Gastrocnemius medialis (tissue), 4 donors: ENCODE measurements at regions not wholly inside any gene's neighbourhood (a gene's known extent, or its start where the extent isn't known, plus 50 kb on each side); places are given as distances from the start of the nearest gene placed in this dataset.

Experiments
- ATAC-seq, 2 donors: fragments of 150-250 bp; one replicate each; pipeline ENCODE4 v1.9.1; 2016
- DNase-seq, 2 donors: peaks; one replicate each; pipeline ENCODE4 v3.0.0-alpha.2; 2019
- H3K27ac ChIP-seq, 4 donors: fragments of 200-600 bp; sonication (generic); 1 replicate in 1 of 4; 2 replicates in 3 of 4; pipeline ENCODE4 v1.5.1; 2016 to 2018; ENCODE audit warnings: mild to moderate bottlenecking in 2 of 4, moderate library complexity in 1 of 4
- H3K27me3 ChIP-seq, 3 donors: fragments of 200-600 bp; sonication (generic) in 2 of 3; 1 replicate in 1 of 3; 2 replicates in 2 of 3; pipeline versions ENCODE4 v1.5.1 to v1.6.0; 2016 to 2019; ENCODE audit warnings: mild to moderate bottlenecking in 1 of 3, moderate library complexity in 1 of 3
- H3K36me3 ChIP-seq, 2 donors: fragments of 200-600 bp; sonication (generic) in 1 of 2; one replicate each; pipeline ENCODE4 v1.5.1; 2017 to 2018
- H3K4me1 ChIP-seq, 2 donors: fragments of 200-600 bp; sonication (generic) in 1 of 2; one replicate each; pipeline ENCODE4 v1.5.1; 2016 to 2017; ENCODE audit warnings: mild to moderate bottlenecking in 2 of 2
- H3K4me3 ChIP-seq, 4 donors: fragments of 200-600 bp; sonication (generic) in 3 of 4; 1 replicate in 1 of 4; 2 replicates in 3 of 4; pipeline ENCODE4 v1.5.1; 2016 to 2019; ENCODE audit warnings: mild to moderate bottlenecking in 2 of 4
- H3K9me3 ChIP-seq, 3 donors: fragments of 200-600 bp; sonication (generic) in 2 of 3; 1 replicate in 1 of 3; 2 replicates in 2 of 3; pipeline ENCODE4 v1.5.1; 2016 to 2019
- POLR2A ChIP-seq, 2 donors: fragments of 450-650 bp; IDR thresholded peaks; one replicate each; pipeline ENCODE4 v1.6.1; 2017; ENCODE audit warnings: antibody characterized with exemption in 2 of 2, mild to moderate bottlenecking in 2 of 2, moderate library complexity in 2 of 2
- in situ Hi-C, 4 donors: fragments of 200-750 bp; cut with MboI; loops; one replicate each; pipeline versions ENCODE4 v1.15.0 to v1.8.0; 2017; ENCODE audit warnings: low sequenced_read_pairs in 4 of 4
- intact Hi-C: fragments of 100-400 bp; cut with DNase I; formaldehyde crosslinking; loops from one replicate; pipeline ENCODE4 v1.15.1; 2023; ENCODE audit warnings: low total_unique reads
- TF ChIP-seq, protein P1 (sequence below), 5 experiments: fragments of 450-650 bp in 3 of 5; fragments of 200-600 bp in 2 of 5; sonication (generic) in 2 of 5; IDR thresholded peaks in 4 of 5; conservative IDR thresholded peaks in 1 of 5; 1 replicate in 4 of 5; 2 replicates in 1 of 5; pipeline ENCODE4 v1.5.1; 2016 to 2019; ENCODE audit warnings: antibody characterized with exemption in 5 of 5, mild to moderate bottlenecking in 3 of 5, moderate library complexity in 3 of 5

DNA sequence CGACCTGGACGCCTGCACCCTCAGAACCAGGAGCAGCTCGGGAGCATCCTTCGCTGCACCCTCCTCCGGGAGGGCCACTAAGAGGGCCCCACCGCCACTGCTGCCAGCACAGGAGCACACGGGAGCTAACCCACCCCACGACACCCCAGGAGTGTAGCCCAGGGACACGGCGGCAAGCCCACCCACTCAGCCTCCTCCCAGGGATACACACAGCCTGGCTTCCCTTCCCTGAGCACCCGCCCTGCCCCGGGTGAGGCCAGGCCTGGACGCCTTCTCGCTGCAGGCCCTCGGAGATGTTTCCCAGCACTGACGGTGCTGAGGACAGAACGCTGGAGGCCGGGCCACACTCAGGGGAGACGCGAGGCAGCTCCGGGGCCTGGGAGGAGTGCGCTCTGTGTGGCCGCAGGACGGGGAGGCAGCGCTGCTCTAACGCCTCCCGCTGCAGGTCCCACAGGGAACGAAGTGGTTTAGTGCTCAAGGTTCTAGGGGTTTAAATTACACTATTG is 190.4 kb downstream of the BRD1 start:
- DNase-seq (no peak), ATAC-seq (no peak)
- intact Hi-C loops: no loop called here
- Histone ChIP-seq H3K36me3 (no peaks in the 10 kb centered on the region), H3K27me3 (peaks cover 5 to 9% (median 7%) of the 10 kb centered on the region in 3 donors), H3K27ac (no peak overlapping the region), H3K9me3 (no peaks in the 10 kb centered on the region), H3K4me3 (no peak overlapping the region), H3K4me1 (no peaks in the 10 kb centered on the region)
- in situ Hi-C loops: no loop called here
- TF ChIP-seq POLR2A (IDR thresholded peaks at IDR 0.05): no peak
- TF ChIP-seq, protein P1, sequence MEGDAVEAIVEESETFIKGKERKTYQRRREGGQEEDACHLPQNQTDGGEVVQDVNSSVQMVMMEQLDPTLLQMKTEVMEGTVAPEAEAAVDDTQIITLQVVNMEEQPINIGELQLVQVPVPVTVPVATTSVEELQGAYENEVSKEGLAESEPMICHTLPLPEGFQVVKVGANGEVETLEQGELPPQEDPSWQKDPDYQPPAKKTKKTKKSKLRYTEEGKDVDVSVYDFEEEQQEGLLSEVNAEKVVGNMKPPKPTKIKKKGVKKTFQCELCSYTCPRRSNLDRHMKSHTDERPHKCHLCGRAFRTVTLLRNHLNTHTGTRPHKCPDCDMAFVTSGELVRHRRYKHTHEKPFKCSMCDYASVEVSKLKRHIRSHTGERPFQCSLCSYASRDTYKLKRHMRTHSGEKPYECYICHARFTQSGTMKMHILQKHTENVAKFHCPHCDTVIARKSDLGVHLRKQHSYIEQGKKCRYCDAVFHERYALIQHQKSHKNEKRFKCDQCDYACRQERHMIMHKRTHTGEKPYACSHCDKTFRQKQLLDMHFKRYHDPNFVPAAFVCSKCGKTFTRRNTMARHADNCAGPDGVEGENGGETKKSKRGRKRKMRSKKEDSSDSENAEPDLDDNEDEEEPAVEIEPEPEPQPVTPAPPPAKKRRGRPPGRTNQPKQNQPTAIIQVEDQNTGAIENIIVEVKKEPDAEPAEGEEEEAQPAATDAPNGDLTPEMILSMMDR (IDR thresholded peaks at IDR 0.05 in 4 of 5, conservative IDR thresholded peaks at IDR 0.05 in 1 of 5): no peak

DNA sequence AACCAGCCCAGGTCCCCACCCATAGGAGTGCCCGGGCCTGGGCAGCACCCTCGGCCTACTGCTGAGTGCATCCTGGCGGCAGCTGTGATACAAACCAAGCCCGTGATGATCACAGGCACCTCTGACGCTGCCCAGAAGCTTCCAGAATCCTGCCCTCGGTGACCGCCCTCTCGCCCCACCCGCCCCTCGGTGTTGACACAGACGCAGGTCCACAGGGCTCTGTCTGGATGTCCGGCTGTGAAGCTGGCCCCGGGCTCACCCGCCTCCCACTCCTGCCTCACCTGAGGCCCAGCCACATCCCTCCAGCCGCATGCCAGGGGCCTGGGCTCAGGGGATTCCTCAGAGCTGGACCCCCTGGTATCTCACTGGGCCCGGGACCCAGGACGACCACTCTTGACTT is 191.0 kb downstream of the BRD1 start:
- Histone ChIP-seq H3K4me3 (no peak overlapping the region), H3K27me3 (peaks cover 7 to 9% (median 9%) of the 10 kb centered on the region in 3 donors), H3K27ac (no peak overlapping the region), H3K9me3 (no peaks in the 10 kb centered on the region), H3K4me1 (no peaks in the 10 kb centered on the region), H3K36me3 (no peaks in the 10 kb centered on the region)
- intact Hi-C loops: no loop called here
- TF ChIP-seq POLR2A (IDR thresholded peaks at IDR 0.05): no peak
- TF ChIP-seq, protein P1 (IDR thresholded peaks at IDR 0.05 in 4 of 5, conservative IDR thresholded peaks at IDR 0.05 in 1 of 5): no peak
- in situ Hi-C loops: no loop called here
- ATAC-seq: no peak
- no peak for DNase-seq

DNA sequence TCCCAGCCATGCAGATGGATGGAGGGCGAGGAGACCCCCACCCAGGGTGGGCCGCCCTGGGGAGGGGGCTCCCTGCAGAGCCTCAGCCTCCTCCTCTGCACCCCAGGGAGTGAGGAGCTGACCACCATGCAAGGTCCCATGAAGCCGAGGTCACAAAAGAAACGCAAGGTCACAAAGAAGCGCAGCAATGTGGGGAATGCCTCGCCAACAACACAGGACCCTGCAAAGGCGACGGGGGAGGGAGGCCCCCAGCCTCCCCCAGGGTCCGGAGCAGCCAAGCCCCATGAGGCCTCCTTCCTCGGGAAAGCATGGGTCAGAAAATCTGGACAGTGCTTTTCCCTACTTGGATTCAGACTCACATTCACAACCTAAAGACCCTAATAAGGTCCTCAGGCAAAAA is 191.5 kb downstream of the BRD1 start:
- in situ Hi-C loops: no loop called here
- no peak overlapping the region for H3K4me3 ChIP-seq
- no peak for TF ChIP-seq POLR2A (IDR thresholded peaks at IDR 0.05)
- TF ChIP-seq, protein P1 (IDR thresholded peaks at IDR 0.05 in 4 of 5, conservative IDR thresholded peaks at IDR 0.05 in 1 of 5): no peak
- H3K27me3 ChIP-seq: peaks cover 7 to 9% (median 9%) of the 10 kb centered on the region in 3 donors
- intact Hi-C loops: no loop called here
- H3K36me3 ChIP-seq: no peaks in the 10 kb centered on the region
- no peaks in the 10 kb centered on the region for H3K4me1 ChIP-seq
- no peaks in the 10 kb centered on the region for H3K9me3 ChIP-seq
- ATAC-seq (no peak), DNase-seq (no peak)
- no peak overlapping the region for H3K27ac ChIP-seq

DNA sequence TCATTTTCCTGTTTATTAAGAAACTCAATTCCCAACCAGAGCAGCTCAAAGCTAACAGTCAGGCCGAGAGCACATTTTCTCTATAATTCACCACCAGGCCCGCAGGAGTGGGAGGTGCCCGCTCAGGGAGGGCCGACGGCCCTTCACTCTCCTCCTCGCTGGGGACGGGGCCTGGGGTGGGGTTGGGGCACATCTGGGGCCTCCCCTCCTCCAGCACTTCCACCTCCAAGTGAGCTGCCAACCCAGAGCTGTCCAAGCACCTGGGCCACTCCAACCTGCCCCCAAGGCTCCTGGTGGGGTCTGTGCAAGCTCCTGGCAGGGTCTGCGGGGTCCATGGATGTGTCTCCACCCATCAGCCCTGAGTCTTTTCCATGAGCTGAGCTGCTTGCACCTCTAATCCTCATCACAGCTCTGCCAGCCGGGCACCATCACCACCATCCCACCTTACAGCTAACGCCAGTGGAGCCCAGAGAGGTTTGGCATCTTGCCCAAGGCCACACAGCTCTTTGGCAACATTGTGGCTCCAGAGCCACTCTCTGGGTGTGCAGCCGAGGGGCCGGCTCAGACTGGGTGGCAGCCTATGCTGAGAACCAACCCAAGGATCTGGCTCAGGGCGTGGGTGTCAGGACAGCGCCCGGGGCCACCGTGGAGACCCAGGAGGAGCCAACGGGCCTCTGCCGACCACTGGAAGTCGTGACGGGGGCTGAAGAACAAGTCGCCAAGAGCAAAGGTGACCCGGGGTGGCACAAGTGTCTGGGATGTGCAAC is 193.5 kb downstream of the BRD1 start:
- Histone ChIP-seq H3K4me1 (no peaks in the 10 kb centered on the region), H3K27me3 (peaks cover 7 to 19% (median 9%) of the 10 kb centered on the region in 3 donors), H3K36me3 (no peaks in the 10 kb centered on the region), H3K27ac (no peak overlapping the region), H3K9me3 (no peaks in the 10 kb centered on the region), H3K4me3 (no peak overlapping the region)
- in situ Hi-C loops (no loop called here), intact Hi-C loops (no loop called here)
- TF ChIP-seq, protein P1 (IDR thresholded peaks at IDR 0.05 in 4 of 5, conservative IDR thresholded peaks at IDR 0.05 in 1 of 5): no peak
- TF ChIP-seq POLR2A (IDR thresholded peaks at IDR 0.05): no peak
- no peak for ATAC-seq
- no peak for DNase-seq
